ENCODE measurements at regions not wholly inside any gene's neighbourhood (a gene's known extent, or its start where the extent isn't known, plus 50 kb on each side); places are given as distances from the start of the nearest gene placed in this dataset.

GRCh38 chr12:93010461-93010860, 81.4 kb upstream of the EEA1 start:
- no peaks in the 10 kb centered on the region for H3K79me2 ChIP-seq
- H3K4me3 ChIP-seq (ENCODE audit: low read depth, low read length): no peak overlapping the region
- TF ChIP-seq CTCF (IDR thresholded peaks at IDR 0.05): no peak

GRCh38 chr12:93011100-93011499, 82.0 kb upstream of the EEA1 start:
- Histone ChIP-seq H3K79me2 (no peaks in the 10 kb centered on the region), H2AFZ (no peak overlapping the region), H3K27ac (no peak overlapping the region), H3K4me1 (peaks cover 4% of the 10 kb centered on the region), H3K9ac (no peak overlapping the region), H3K36me3 (ENCODE audit: control insufficient read depth, insufficient read depth, low read length) (no peaks in the 10 kb centered on the region), H3K4me3 (ENCODE audit: low read depth, low read length) (no peak overlapping the region), H3K4me2 (ENCODE audit: low read length) (no peak overlapping the region), H3K9me3 (ENCODE audit: control insufficient read depth, low read length) (no peaks in the 10 kb centered on the region), H3K27me3 (ENCODE audit: control insufficient read depth, insufficient read depth, low read length) (no peaks in the 10 kb centered on the region)
- TF ChIP-seq CTCF (IDR thresholded peaks at IDR 0.05): no peak

More at GRCh38 chr12:93010461-93010860, 81.4 kb upstream of the EEA1 start:
- Histone ChIP-seq H3K9ac (no peak overlapping the region), H3K4me2 (ENCODE audit: low read length) (no peak overlapping the region), H3K27me3 (ENCODE audit: control insufficient read depth, insufficient read depth, low read length) (no peaks in the 10 kb centered on the region), H3K9me3 (ENCODE audit: control insufficient read depth, low read length) (no peaks in the 10 kb centered on the region), H3K4me1 (no peaks in the 10 kb centered on the region), H3K27ac (no peak overlapping the region), H2AFZ (no peak overlapping the region), H3K36me3 (ENCODE audit: control insufficient read depth, insufficient read depth, low read length) (no peaks in the 10 kb centered on the region)

- no peaks in the 10 kb centered on the region for H3K9me3 ChIP-seq (ENCODE audit: control insufficient read depth, low read length)
- H3K9ac ChIP-seq: no peak overlapping the region
- no peaks in the 10 kb centered on the region for H3K79me2 ChIP-seq
- H3K4me2 ChIP-seq (ENCODE audit: low read length): no peak overlapping the region
- no peaks in the 10 kb centered on the region for H3K36me3 ChIP-seq (ENCODE audit: control insufficient read depth, insufficient read depth, low read length)
- peak overlapping the region; percentile 45 for H3K27ac ChIP-seq
- no peaks in the 10 kb centered on the region for H3K27me3 ChIP-seq (ENCODE audit: control insufficient read depth, insufficient read depth, low read length)
- H3K4me3 ChIP-seq (ENCODE audit: low read depth, low read length): no peak overlapping the region
- H3K4me1 ChIP-seq: peaks cover 41% of the 10 kb centered on the region
- H2AFZ ChIP-seq: peak overlapping the region; percentile 61
- no peak for TF ChIP-seq CTCF (IDR thresholded peaks at IDR 0.05)
Measured at GRCh38 chr12:93015871-93016751, 87.0 kb upstream of the EEA1 start.

GRCh38 chr12:93016752-93017350, 87.8 kb upstream of the EEA1 start:
- H3K4me1 ChIP-seq: peaks cover 43% of the 10 kb centered on the region
- no peak overlapping the region for H3K4me3 ChIP-seq (ENCODE audit: low read depth, low read length)
- no peak for TF ChIP-seq CTCF (IDR thresholded peaks at IDR 0.05)
- no peak overlapping the region for H3K9ac ChIP-seq
- H3K79me2 ChIP-seq: no peaks in the 10 kb centered on the region
- H2AFZ ChIP-seq: no peak overlapping the region
- no peaks in the 10 kb centered on the region for H3K27me3 ChIP-seq (ENCODE audit: control insufficient read depth, insufficient read depth, low read length)
- no peaks in the 10 kb centered on the region for H3K36me3 ChIP-seq (ENCODE audit: control insufficient read depth, insufficient read depth, low read length)
- H3K9me3 ChIP-seq (ENCODE audit: control insufficient read depth, low read length): no peaks in the 10 kb centered on the region
- H3K4me2 ChIP-seq (ENCODE audit: low read length): no peak overlapping the region
- H3K27ac ChIP-seq: peak overlapping the region; percentile 45
